Memory B cell (primary cell): ENCODE measurements at regions not wholly inside any gene's neighbourhood (a gene's known extent, or its start where the extent isn't known, plus 50 kb on each side); places are given as distances from the start of the nearest gene placed in this dataset.

ENCODE experiments used
- ATAC-seq: fragments of 150-1000 bp; cut with Tn5 transposase; 2 replicates; pipeline ENCODE4 v1.10.0; 2021; ENCODE audit warnings: low read depth, mild to moderate bottlenecking, moderate library complexity
- DNase-seq, 2 donors: peaks; one replicate each; pipeline ENCODE4 v3.0.0; 2022; ENCODE audit warnings: low spot score in 2 of 2
- H3K27ac Mint-ChIP-seq: one replicate; pipeline ENCODE4 v1.8.0; 2022; ENCODE audit warnings: mild to moderate bottlenecking, moderate library complexity, mixed read lengths
- H3K27me3 Mint-ChIP-seq: one replicate; pipeline ENCODE4 v1.8.0; 2022; ENCODE audit warnings: mixed read lengths
- H3K36me3 Mint-ChIP-seq: one replicate; pipeline ENCODE4 v1.8.0; 2022; ENCODE audit warnings: mild to moderate bottlenecking, mixed read lengths
- H3K4me1 Mint-ChIP-seq: one replicate; pipeline ENCODE4 v1.8.0; 2022; ENCODE audit warnings: mixed read lengths
- H3K4me3 Mint-ChIP-seq: one replicate; pipeline ENCODE4 v1.8.0; 2022; ENCODE audit warnings: mild to moderate bottlenecking, moderate library complexity, mixed read lengths
- H3K9me3 Mint-ChIP-seq: one replicate; pipeline ENCODE4 v1.8.0; 2022; ENCODE audit warnings: mixed read lengths

DNA sequence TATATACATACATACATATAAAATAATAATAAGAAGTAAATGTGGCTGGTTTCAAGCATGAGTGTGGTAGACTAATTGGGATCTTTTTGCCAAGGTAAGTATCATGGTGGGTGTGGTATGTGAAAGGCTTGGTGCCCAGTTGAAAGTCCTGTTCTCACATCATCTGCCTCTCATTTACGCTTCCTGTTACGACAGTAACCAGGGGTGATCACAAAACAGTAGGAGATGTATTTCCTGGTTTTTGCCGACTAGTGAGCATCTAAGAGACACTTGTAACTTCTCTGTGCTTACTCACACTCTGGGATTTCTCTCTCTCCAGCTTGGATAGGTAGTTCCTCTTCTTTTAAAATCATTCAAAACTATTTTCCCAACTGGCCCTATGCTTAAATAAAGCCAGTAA lies 1028.3 kb upstream of the NR2F2 start:
- ATAC-seq (no peak), DNase-seq (no peak)
- Mint-ChIP-seq H3K27ac (no peak overlapping the region), H3K4me1 (no peaks in the 10 kb centered on the region), H3K9me3 (peaks cover 2% of the 10 kb centered on the region), H3K4me3 (no peak overlapping the region), H3K27me3 (no peaks in the 10 kb centered on the region), H3K36me3 (no peaks in the 10 kb centered on the region)

DNA sequence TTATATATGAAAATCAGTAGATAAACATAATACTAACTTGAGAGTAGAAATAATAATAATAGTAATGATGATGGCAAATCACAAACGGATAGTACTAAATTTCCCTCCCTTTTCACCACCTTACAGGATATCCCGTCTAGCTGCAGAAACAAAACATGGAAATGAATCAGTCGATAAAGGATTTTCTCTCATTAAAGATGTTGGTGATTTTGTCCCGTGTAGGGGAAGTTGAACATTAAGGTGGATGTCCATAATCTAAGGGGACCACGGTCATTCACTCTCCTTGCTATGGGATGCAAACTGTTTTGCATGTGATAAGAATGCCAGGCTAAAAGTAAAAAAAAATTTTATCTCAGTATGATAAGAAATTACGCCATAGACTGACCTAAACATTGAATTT lies 1027.7 kb upstream of the NR2F2 start:
- Mint-ChIP-seq H3K27me3 (no peaks in the 10 kb centered on the region), H3K9me3 (peaks cover 2% of the 10 kb centered on the region), H3K27ac (no peak overlapping the region), H3K4me1 (no peaks in the 10 kb centered on the region), H3K4me3 (no peak overlapping the region), H3K36me3 (no peaks in the 10 kb centered on the region)
- DNase-seq = no peak
- ATAC-seq = no peak

DNA sequence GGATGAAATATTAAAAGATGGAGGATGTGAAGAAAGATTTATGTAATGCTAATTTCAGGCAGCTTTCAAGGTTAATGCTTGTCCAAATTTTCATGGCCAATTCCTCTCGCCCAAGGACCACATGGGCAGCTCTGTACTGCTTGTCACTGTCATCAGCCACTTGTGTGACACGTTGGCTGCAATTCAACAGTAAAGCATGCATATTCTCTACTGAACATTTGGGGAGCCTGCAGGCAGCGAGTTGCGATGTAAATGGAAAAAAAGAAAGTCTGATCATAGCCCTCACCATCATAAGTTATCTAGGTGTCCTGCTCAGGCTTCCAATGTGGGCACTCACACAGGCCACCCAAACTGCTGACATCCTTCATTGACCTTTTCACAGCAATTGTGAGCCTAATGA lies 1026.8 kb upstream of the NR2F2 start:
- H3K4me3 Mint-ChIP-seq = no peak overlapping the region
- H3K36me3 Mint-ChIP-seq = no peaks in the 10 kb centered on the region
- DNase-seq = no peak
- H3K27me3 Mint-ChIP-seq = no peaks in the 10 kb centered on the region
- H3K4me1 Mint-ChIP-seq = no peaks in the 10 kb centered on the region
- H3K27ac Mint-ChIP-seq = no peak overlapping the region
- H3K9me3 Mint-ChIP-seq = peaks cover 2% of the 10 kb centered on the region
- ATAC-seq = no peak

DNA sequence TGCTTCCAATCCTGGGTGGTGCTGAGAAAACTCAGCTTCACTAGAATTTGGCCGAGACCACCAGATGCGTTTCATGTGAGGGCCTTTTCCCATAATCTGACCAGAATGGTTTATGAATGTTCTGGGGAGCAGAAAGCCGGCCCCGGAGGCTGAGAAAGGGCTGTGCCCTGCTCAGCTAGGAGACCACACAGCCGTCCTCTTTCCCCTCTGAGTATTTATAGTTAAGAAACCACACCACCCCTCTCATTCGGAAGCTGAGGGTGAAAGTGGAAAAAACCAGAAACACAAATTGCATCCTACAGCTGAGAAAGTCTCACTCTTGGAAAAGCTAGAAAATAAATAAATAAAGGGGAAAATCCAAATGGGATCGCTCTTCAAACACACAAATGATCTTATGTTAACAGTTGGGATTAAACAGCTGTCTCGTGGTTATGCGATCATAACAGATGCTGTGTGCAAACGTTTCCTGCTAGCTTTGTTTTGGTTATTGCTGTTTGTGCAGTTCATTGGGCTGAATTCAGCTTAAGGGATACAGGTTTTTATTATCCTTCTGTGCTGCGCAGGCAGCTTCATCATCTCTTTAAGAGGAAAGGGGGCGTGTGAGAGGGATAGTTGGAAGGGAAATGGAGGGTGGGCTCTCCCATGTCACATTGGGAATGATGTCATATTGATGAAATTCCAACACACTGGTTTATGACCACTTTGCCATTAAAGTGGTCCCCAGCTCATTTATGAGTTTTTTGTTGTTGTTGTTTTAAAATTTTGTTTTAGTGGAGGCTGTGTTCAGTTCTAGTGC lies 1026.2 kb upstream of the NR2F2 start:
- ATAC-seq (no peak), DNase-seq (no peak)
- Mint-ChIP-seq H3K9me3 (peaks cover 2% of the 10 kb centered on the region), H3K4me1 (no peaks in the 10 kb centered on the region), H3K27me3 (no peaks in the 10 kb centered on the region), H3K27ac (no peak overlapping the region), H3K4me3 (no peak overlapping the region), H3K36me3 (no peaks in the 10 kb centered on the region)

DNA sequence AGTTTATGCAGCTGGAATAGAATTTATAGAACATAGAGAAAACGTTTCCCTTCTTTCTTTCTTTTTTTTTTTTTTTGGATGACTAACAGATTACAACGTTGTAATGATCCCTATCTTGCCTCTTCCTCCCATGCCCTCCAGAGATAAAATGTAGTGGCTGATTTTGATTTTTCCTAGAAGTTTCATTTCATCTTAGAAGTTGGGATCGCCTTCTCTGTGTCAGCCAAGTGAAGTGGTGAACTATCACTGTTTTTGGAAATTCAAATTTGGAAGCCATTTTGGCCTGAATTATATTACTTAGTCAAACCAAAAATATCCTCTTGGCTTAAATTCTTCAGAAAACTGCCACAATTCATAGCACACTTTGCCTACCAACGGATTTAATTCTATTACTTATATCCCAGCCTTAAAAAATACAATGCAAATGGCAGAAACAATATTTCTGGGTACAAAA lies 1025.5 kb upstream of the NR2F2 start:
- peaks cover 2% of the 10 kb centered on the region for H3K9me3 Mint-ChIP-seq
- H3K4me1 Mint-ChIP-seq = no peaks in the 10 kb centered on the region
- no peak overlapping the region for H3K27ac Mint-ChIP-seq
- no peak for ATAC-seq
- H3K4me3 Mint-ChIP-seq = no peak overlapping the region
- DNase-seq = no peak
- H3K27me3 Mint-ChIP-seq = no peaks in the 10 kb centered on the region
- no peaks in the 10 kb centered on the region for H3K36me3 Mint-ChIP-seq

DNA sequence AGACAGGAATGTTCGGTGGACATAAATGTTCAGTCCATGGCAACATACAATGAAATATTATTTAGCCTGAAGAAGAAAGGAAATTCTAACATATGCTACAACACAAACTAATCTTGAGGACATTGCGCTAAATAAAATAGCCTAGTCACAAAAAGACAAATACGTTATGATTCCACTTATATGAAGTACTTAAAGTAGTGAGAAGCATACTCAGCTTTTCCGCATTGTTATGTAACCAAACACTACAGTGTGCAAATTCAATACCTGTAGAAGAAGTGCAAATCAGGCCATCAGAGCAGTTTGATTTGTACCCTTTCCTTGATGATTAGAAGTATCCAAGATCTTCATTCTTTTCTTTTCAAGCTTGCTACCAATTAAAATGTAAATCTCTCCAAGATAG lies 1023.4 kb upstream of the NR2F2 start:
- H3K27ac Mint-ChIP-seq = no peak overlapping the region
- H3K9me3 Mint-ChIP-seq = peaks cover 1% of the 10 kb centered on the region
- no peak for ATAC-seq
- no peaks in the 10 kb centered on the region for H3K4me1 Mint-ChIP-seq
- H3K36me3 Mint-ChIP-seq = no peaks in the 10 kb centered on the region
- no peaks in the 10 kb centered on the region for H3K27me3 Mint-ChIP-seq
- H3K4me3 Mint-ChIP-seq = no peak overlapping the region
- no peak for DNase-seq

DNA sequence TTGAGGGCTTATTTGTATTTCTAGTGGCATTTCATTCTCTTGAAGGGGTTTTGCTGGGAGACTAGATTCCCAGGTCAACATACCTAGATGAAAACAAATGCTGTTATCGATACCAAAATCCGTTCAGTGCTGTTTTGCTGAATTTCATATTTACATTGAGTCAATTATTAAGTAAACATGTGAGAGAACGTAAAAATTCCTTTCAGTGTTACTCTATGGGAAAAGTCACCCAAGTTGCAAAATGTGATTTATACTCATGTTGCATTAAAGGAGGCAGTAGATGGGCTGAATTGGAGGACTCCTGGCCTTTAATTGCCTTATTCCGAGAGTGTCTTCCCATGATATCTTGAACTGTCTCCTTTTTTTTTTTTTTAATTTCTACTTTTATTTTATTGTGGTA lies 1011.3 kb upstream of the NR2F2 start:
- Mint-ChIP-seq H3K36me3 (no peaks in the 10 kb centered on the region), H3K27ac (no peak overlapping the region), H3K4me3 (no peak overlapping the region), H3K4me1 (no peaks in the 10 kb centered on the region), H3K9me3 (peaks cover 8% of the 10 kb centered on the region), H3K27me3 (no peaks in the 10 kb centered on the region)
- DNase-seq (no peak), ATAC-seq (no peak)

DNA sequence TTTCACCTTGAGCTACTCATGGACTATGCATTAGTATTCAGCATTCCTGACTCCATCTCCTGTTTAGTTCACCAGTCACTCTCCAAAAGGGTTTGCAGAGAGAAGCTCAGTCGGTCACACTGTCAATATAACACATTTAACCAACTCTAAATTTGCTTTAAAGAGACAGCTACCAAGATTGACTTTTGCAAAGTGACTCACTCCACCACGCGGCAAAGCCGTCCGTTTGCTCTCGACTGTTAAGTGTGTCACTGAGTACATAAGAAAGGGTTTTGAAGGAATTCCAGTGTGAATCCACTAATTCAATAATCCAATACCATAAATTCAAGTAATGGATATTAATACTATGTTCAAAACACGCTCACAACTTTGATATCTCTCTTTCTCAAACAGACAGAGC lies 1006.7 kb upstream of the NR2F2 start:
- H3K9me3 Mint-ChIP-seq = no peaks in the 10 kb centered on the region

DNA sequence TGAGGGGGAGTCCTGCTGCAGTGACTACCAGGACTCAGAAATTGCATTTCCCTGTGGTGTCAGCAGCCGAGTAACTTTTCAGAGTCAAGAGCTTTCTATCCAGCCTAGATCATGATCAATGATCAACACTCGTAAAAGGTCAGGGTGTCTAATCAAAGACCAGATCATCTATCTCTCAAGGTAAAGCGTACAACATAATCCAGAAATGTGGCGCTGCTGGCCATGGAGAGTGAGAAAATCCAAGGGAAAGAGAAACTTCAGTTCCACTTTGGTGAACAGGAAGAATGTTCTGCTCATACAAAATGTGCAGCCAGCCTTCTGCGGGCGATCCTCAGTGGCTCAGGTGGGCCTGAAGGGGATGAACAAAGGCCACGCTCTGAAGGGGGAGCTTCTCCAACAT lies 1005.8 kb upstream of the NR2F2 start:
- no peak for DNase-seq
- H3K4me3 Mint-ChIP-seq = no peak overlapping the region
- H3K27ac Mint-ChIP-seq = no peak overlapping the region
- peaks cover 2% of the 10 kb centered on the region for H3K9me3 Mint-ChIP-seq
- H3K4me1 Mint-ChIP-seq = no peaks in the 10 kb centered on the region
- no peaks in the 10 kb centered on the region for H3K36me3 Mint-ChIP-seq
- H3K27me3 Mint-ChIP-seq = no peaks in the 10 kb centered on the region
- ATAC-seq = no peak

More for the DNA sequence above, 1006.7 kb upstream of the NR2F2 start:
- Mint-ChIP-seq H3K27ac (no peak overlapping the region), H3K36me3 (no peaks in the 10 kb centered on the region), H3K27me3 (no peaks in the 10 kb centered on the region), H3K4me3 (no peak overlapping the region), H3K4me1 (no peaks in the 10 kb centered on the region)
- no peak for DNase-seq
- no peak for ATAC-seq

DNA sequence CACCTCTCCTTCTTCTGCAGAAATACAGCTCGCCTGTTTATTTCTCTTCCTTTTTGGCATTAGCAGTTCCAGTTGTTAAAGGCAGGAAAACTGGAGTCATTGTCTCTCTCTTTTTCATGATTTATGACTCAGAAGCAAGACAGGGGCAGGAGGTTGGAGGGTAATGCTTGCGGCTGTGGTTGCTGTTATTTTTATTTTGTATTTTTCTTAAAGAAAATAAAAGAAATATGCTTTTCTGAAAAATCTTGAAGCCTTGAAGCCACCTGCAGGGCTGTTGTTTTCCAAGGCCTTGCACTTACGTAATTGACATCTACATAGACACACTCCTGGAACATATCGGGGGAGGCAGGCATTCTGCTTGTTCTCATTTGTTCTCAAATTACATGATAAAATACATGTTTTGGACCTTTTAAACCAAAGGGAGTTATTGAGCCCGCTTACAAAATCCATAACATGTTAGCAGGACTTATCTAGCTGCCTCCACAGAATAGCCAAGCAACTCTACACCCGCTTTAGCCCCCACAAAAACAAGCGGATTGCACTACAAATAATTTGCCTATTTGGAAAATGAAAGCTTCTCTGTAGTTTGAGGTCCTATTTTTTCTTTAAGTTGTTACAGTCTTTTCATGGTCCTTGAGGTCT lies 1004.6 kb upstream of the NR2F2 start:
- H3K4me3 Mint-ChIP-seq = no peak overlapping the region
- H3K4me1 Mint-ChIP-seq = no peaks in the 10 kb centered on the region
- no peaks in the 10 kb centered on the region for H3K36me3 Mint-ChIP-seq
- DNase-seq (no peak), ATAC-seq (no peak)
- peaks cover 2% of the 10 kb centered on the region for H3K9me3 Mint-ChIP-seq
- no peak overlapping the region for H3K27ac Mint-ChIP-seq
- H3K27me3 Mint-ChIP-seq = no peaks in the 10 kb centered on the region

DNA sequence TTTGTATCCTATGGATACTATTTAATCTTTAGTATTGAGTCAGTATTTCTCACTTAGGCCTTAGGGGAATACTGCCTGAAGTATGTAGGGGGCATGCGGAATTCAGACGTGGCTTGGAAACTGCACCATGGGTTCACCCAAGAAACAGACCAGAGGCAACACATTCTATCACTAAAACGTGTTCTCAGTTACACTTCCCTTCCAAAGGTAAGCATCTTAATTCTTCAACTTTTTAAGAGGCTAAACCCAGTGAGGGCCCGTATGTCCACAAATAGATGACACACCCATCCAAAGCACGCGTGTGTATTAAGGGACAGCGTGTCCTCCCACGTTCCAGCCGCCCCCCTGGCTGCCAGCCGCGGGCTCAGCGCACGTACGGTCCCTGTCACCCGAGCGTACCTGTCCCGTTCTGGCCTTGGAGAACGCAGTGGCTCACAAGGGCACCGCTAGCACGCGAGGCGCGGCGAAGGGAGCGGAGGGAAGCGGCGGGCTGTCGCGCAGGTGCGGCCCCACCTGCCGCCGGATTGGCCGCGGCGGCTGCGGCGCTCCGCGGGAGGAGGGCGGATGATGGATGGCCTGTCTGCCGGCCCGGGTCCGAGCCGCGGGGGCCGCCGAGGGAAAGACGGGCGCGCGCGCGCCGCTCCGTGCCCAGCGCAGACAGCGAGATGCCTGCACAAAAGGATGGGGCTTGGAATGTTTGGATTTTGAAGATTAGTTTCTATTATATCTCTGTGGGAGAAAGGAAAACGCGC lies 1003.9 kb upstream of the NR2F2 start:
- no peak for ATAC-seq
- DNase-seq = no peak
- H3K9me3 Mint-ChIP-seq = peaks cover 2% of the 10 kb centered on the region
- H3K27me3 Mint-ChIP-seq = no peaks in the 10 kb centered on the region
- H3K27ac Mint-ChIP-seq = no peak overlapping the region
- H3K4me3 Mint-ChIP-seq = no peak overlapping the region
- no peaks in the 10 kb centered on the region for H3K4me1 Mint-ChIP-seq
- H3K36me3 Mint-ChIP-seq = no peaks in the 10 kb centered on the region

DNA sequence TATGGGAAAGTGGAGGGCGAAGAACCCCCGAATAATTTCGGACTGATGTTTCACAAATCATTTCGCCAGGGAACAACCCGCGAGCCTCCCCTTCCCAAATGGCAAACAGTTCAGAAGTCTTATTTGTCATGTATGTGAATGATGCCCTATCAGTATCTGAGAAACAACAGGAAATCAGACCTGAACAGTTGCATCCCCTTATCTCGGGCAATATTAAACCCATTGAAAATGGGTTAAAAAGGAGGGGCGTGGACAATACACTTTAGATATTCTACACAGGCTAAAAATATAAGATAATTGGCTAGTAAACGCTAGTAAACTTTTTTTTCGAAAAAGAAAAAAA lies 1003.3 kb upstream of the NR2F2 start:
- Mint-ChIP-seq H3K27me3 (no peaks in the 10 kb centered on the region), H3K4me3 (no peak overlapping the region), H3K36me3 (no peaks in the 10 kb centered on the region), H3K27ac (no peak overlapping the region), H3K9me3 (peaks cover 2% of the 10 kb centered on the region), H3K4me1 (no peaks in the 10 kb centered on the region)
- no peak for ATAC-seq
- no peak for DNase-seq

DNA sequence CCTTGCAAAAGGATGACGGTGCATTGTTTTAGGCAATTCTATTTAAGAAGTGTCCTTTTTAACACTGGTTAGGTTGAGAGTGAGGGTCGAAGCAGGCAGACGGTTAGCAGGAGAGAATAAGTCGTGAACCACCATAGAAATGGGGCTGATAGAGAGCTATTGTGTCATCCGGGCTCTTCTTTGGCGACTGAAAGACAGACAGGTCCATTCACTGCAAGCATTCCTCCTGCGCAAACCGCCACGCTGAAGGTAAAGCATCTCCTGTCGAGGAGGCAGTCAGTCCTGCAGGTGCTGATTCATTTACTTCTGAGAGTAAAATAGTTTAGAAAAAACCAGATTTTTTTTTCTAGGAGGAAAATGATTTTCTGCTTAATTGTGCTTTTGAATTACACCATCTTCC lies 1002.8 kb upstream of the NR2F2 start:
- Mint-ChIP-seq H3K4me1 (no peaks in the 10 kb centered on the region), H3K9me3 (peaks cover 4% of the 10 kb centered on the region), H3K27ac (no peak overlapping the region), H3K27me3 (no peaks in the 10 kb centered on the region), H3K36me3 (no peaks in the 10 kb centered on the region), H3K4me3 (no peak overlapping the region)
- DNase-seq (no peak), ATAC-seq (no peak)

DNA sequence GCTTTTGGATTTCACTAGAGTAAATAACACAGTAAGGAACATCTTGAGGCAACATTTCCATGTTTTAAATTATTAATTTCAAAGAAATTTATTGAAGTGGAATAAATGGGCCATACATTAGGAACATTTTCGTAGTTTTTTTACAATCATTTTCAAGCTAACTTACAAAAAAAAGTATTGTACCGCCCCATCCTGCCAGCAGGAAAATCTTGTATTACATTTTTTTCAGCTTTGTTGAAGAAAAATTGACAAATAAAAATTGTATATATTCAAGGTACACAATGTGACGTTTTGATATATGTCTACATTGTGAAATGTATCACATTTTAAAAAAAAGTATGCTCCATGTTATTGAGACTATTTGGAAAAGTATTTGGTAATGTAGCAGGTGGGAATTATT lies 1001.9 kb upstream of the NR2F2 start:
- no peak for ATAC-seq
- no peaks in the 10 kb centered on the region for H3K4me1 Mint-ChIP-seq
- H3K27me3 Mint-ChIP-seq = no peaks in the 10 kb centered on the region
- no peak overlapping the region for H3K27ac Mint-ChIP-seq
- H3K36me3 Mint-ChIP-seq = no peaks in the 10 kb centered on the region
- H3K4me3 Mint-ChIP-seq = no peak overlapping the region
- no peak for DNase-seq
- peaks cover 7% of the 10 kb centered on the region for H3K9me3 Mint-ChIP-seq
